HUES48 (cell line): ENCODE measurements at regions not wholly inside any gene's neighbourhood (a gene's known extent, or its start where the extent isn't known, plus 50 kb on each side); places are given as distances from the start of the nearest gene placed in this dataset.

Source experiments
- H3K27ac ChIP-seq: one replicate; pipeline ENCODE4 v1.7.0; 2013; ENCODE audit warnings: low read depth, low read length, inconsistent platforms
- H3K27me3 ChIP-seq: 2 replicates; pipeline ENCODE4 v1.6.1; 2013; ENCODE audit warnings: mild to moderate bottlenecking, low read length; ENCODE audit not compliant: control insufficient read depth, insufficient read depth
- H3K36me3 ChIP-seq: 2 replicates; pipeline ENCODE4 v1.6.1; 2013; ENCODE audit warnings: low read length; ENCODE audit not compliant: control insufficient read depth, insufficient read depth
- H3K4me1 ChIP-seq: 2 replicates; pipeline ENCODE4 v1.6.1; 2013; ENCODE audit warnings: mild to moderate bottlenecking, low read length; ENCODE audit not compliant: control insufficient read depth, insufficient read depth
- H3K4me3 ChIP-seq: 2 replicates; pipeline ENCODE4 v1.5.1; 2013; ENCODE audit warnings: mild to moderate bottlenecking, low read depth, low read length
- H3K9ac ChIP-seq: 2 replicates; pipeline ENCODE4 v1.6.1; 2013; ENCODE audit warnings: mild to moderate bottlenecking, low read depth, low read length, moderate library complexity
- H3K9me3 ChIP-seq: 2 replicates; pipeline ENCODE4 v1.6.1; 2013; ENCODE audit warnings: low read length; ENCODE audit not compliant: control insufficient read depth, insufficient read depth

DNA sequence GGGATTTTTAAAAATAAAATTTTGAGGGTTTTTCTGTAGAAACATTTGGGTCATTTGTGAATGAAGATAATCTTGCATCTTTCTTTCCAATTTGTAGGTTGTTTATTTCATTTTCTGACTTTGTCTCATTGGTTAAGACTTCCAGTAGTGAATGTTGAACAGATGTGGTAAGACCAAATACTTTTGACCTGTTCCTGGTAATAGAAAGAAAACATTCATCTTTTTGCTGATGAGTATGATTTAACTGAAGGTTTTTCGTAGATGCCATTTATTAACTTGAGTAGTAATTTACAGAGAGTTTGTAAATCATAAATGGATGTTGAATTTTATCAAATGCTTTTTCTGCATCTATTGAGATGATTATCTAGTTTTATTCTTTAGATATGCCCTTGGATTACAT, 416.1 kb upstream of the CITED2 start:
- Histone ChIP-seq H3K9me3 (no peaks in the 10 kb centered on the region), H3K36me3 (no peaks in the 10 kb centered on the region), H3K9ac (no peak overlapping the region), H3K4me1 (no peaks in the 10 kb centered on the region), H3K4me3 (no peak overlapping the region), H3K27ac (no peak overlapping the region), H3K27me3 (no peaks in the 10 kb centered on the region)

DNA sequence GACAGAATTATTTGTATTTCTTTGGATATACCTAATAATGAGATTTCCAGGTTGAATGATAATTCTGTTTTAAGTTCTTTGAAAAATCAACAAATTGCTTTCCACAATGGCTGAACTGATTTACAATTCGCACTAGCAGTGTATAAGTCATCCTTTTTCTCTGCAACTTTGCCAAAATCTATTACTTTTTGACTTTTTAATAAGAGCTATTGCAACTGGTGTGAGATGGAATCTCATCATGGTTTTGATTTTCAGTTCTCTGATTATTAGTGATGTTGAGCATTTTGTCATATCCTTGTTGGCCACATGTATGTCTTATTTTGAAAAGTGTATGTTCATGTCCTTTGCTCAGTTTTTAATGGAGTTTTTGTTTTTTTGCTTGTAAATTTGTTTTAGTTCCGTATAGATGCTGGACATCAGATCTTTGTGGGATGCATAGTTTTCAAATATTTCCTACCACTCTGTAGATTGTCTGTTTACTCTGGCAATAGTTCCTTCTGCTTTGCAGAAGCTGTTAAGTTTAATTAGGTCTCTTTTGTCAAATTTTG, 409.8 kb upstream of the CITED2 start:
- H3K27me3 ChIP-seq = no peaks in the 10 kb centered on the region
- H3K4me1 ChIP-seq = no peaks in the 10 kb centered on the region

DNA sequence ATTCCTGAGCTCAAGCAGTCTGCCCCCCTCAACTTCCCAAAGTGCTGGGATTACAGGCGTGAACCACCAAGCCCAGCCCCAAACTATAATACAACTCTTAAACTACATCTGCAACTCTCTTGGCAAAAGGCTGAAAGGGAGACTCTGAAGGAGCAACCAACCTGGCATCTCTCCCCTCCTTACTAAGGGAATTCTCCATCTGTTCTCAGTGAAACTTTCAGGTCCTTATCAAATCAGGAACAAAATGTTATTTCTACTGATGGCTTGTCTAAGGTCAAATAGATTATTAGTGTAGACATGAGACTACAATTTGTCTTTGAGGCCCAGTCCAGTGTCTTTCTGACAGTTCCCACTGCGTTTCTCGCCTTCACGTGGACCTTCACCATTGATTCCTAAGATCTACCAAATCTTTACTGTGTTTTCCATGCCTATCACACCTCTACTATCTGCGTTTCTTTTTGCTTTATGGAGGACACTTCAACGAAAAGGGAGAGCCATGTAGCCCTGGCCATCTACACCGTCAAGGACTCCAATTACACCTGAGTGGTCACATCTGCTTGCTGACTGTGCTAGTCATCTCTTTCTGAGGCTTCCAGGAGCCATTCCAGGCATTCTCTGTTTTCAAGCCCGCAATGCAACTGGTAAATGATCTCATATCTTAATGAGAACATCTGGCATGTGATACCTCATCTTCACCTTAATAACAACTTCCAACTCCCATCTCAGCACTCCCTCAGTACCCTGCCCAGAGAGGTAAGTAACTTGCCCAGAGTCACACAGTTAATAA, 405.7 kb upstream of the CITED2 start:
- Histone ChIP-seq H3K4me3 (no peak overlapping the region), H3K9ac (no peak overlapping the region), H3K36me3 (no peaks in the 10 kb centered on the region), H3K27ac (no peak overlapping the region), H3K9me3 (peaks cover 10% of the 10 kb centered on the region; the same call in 1 of the 2 replicates), H3K27me3 (no peaks in the 10 kb centered on the region), H3K4me1 (peaks cover 26% of the 10 kb centered on the region)

More for the DNA sequence above, 409.8 kb upstream of the CITED2 start:
- Histone ChIP-seq H3K4me3 (no peak overlapping the region), H3K36me3 (no peaks in the 10 kb centered on the region), H3K9me3 (peaks cover 10% of the 10 kb centered on the region; the same call in 1 of the 2 replicates), H3K9ac (no peak overlapping the region), H3K27ac (no peak overlapping the region)

DNA sequence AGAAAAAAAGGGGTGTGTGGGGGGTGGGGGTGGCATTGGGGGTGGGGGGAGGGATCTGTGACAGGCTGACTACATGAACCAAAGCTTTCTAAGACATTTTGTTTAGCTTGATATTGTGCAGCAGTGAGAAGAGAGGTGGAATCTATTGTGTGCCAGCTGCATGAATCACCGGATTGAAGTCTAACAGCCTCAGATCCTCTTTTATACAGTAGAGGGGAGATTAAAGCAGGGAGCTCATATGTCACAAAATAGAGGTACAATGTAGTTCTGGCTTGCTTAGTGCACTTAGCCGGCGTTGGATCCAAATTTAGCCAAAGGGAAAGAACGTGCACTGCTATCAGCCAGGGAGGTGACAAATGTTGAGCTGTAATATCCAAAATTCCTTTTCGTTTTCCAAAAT, 404.2 kb upstream of the CITED2 start:
- Histone ChIP-seq H3K27me3 (no peaks in the 10 kb centered on the region), H3K36me3 (no peaks in the 10 kb centered on the region), H3K9ac (no peak overlapping the region)

DNA sequence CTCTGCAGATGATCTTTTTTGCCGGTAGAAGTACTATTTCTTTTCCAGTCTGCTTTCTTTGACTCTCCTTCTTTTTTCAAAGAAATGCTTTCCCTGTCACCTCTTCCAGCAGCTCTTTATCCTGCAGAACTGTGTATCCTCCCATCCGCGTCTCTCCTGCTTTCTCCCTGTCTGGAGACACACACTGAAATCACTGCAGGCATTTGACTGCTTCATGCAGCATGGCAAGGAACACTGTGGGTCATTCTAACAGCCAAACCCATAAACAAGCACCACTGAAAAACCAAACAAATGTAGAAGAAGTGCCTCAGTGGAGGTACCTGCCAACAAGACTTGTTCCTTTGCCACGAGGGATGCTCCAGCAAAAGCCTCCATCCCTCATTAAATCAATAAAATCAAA, 403.7 kb upstream of the CITED2 start:
- Histone ChIP-seq H3K4me3 (no peak overlapping the region), H3K27me3 (no peaks in the 10 kb centered on the region), H3K36me3 (no peaks in the 10 kb centered on the region), H3K27ac (no peak overlapping the region), H3K9ac (no peak overlapping the region), H3K9me3 (no peaks in the 10 kb centered on the region), H3K4me1 (peaks cover 26% of the 10 kb centered on the region)

More for the DNA sequence above, 404.2 kb upstream of the CITED2 start:
- Histone ChIP-seq H3K4me1 (peaks cover 26% of the 10 kb centered on the region), H3K9me3 (peaks cover 2% of the 10 kb centered on the region; the same call in 1 of the 2 replicates), H3K4me3 (no peak overlapping the region), H3K27ac (no peak overlapping the region)

DNA sequence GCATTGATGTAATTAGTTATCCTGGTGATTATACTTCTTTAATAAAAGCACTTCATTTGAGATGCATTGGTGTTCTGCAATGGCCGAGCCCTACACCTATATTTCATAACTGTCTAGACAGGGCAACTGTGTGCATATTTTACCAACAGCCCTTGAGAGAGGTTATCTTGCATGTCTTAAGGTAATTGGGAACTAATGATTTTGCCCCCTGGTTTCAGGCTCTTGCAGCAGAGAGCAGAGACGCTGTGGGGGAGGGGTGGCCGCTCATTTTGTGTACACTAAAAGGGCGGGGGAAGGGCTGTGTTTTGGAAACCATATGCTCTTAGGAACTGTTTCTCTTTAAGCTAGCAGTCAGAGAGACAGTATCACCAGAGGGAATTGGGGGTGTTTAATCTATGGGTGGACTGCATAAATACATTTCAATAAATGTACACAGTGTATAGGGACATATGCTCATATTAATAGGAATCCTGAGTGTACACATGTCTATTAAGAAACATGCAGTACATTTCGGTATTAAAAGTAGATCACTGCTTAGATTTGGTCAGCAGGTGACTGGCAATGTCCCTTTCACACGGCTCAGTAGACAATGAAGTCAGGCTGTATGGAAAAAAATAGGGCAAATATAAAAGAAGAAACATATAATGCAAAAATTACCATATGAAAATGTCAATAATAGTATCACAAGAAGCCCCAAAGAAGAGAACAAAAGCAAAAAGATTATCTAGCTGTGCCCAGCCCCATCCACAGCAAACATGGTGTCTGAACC, 402.9 kb upstream of the CITED2 start:
- H3K4me3 ChIP-seq = no peak overlapping the region
- H3K27ac ChIP-seq = no peak overlapping the region
- peaks cover 26% of the 10 kb centered on the region for H3K4me1 ChIP-seq
- H3K36me3 ChIP-seq = no peaks in the 10 kb centered on the region
- no peaks in the 10 kb centered on the region for H3K27me3 ChIP-seq
- no peaks in the 10 kb centered on the region for H3K9me3 ChIP-seq
- no peak overlapping the region for H3K9ac ChIP-seq

DNA sequence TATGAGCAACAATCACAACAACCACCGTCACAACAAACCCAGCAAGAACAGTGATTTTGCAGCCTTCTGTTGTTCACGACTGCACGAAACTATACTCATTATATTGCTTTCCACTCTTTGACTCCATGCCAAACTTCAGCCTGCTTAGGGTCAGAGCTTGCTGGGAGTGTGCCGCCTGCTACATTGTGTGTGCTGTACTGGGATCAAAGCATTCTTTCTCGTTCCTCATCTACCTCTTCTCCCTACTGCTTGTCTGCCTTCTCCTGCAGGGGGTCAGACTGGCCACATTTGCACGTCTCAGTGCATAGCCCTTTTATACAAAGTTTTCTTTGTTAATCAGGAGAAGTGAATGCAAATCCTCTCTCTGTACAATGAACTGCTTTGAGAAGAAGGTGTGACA, 401.6 kb upstream of the CITED2 start:
- Histone ChIP-seq H3K27me3 (no peaks in the 10 kb centered on the region), H3K27ac (no peak overlapping the region), H3K9me3 (no peaks in the 10 kb centered on the region), H3K9ac (no peak overlapping the region), H3K4me3 (no peak overlapping the region), H3K36me3 (no peaks in the 10 kb centered on the region), H3K4me1 (peaks cover 26% of the 10 kb centered on the region)

DNA sequence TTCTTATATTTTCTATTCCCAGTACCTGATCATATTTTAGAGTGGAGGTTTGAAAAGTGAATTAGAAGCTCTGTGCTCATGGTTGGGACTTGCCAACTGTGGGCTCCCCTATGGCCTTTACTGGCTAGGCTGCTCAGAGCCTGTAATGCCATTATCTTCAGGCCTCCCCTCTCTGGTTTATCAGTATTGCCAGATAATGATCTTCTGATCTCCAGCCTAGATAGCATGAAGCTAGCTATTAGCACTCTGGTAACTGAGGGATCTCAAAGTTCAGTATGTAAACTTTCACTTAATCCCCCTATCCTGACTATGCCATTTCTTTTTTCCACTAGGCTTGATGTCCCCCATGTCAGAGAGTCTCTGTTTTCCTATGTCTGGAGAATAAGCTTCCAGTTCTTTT, 393.7 kb upstream of the CITED2 start:
- no peaks in the 10 kb centered on the region for H3K27me3 ChIP-seq
- no peak overlapping the region for H3K9ac ChIP-seq
- peaks cover 8% of the 10 kb centered on the region; the same call in 1 of the 2 replicates for H3K4me1 ChIP-seq
- no peaks in the 10 kb centered on the region for H3K9me3 ChIP-seq
- H3K4me3 ChIP-seq = no peak overlapping the region
- no peaks in the 10 kb centered on the region for H3K36me3 ChIP-seq
- H3K27ac ChIP-seq = no peak overlapping the region

DNA sequence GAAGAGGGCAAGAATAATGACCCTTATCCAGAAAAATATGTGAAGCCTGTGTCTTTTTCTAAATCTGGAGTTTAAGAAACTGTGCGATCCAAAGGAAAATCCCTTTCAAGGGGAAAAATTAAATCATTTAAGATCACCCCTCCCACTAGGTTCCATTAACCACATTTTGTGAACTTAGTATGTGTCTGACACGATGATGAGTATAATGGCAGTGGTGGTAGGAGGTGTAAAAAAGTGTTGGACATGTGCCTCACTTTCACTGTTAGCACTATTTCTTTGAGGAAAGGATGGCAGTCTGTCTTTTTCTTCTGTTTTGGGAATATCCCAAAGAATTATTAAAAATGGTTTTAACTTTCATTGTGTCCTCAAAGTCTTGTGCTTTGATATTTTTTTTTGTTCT, 392.3 kb upstream of the CITED2 start:
- Histone ChIP-seq H3K27me3 (no peaks in the 10 kb centered on the region), H3K9me3 (no peaks in the 10 kb centered on the region), H3K4me3 (no peak overlapping the region), H3K36me3 (no peaks in the 10 kb centered on the region), H3K4me1 (peaks cover 14% of the 10 kb centered on the region; the same call in 1 of the 2 replicates), H3K9ac (no peak overlapping the region), H3K27ac (no peak overlapping the region)

DNA sequence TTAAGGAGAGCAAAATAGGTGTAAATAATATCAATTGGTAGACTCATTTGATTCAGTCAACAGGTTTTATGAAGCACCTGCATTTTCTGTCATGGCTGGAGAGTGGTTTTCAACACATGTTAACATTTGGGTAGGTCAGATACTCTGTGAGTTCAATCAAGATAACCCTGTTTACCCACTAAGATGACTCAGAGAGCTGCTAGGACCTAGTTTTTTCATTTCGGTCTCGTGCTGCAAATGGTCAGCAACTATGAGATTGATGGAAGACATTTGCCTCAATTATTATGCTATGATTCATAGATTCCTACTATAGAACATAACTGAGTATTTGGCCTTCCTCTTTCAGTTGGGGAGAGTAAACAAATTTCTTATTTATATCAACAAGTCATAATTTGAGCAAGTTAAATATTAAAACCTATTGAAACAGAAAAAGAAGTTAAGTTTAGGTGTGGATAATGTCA, 391.4 kb upstream of the CITED2 start:
- no peak overlapping the region for H3K9ac ChIP-seq
- peaks cover 14% of the 10 kb centered on the region; the same call in 1 of the 2 replicates for H3K4me1 ChIP-seq
- H3K27me3 ChIP-seq = no peaks in the 10 kb centered on the region
- no peaks in the 10 kb centered on the region for H3K9me3 ChIP-seq
- H3K36me3 ChIP-seq = no peaks in the 10 kb centered on the region
- H3K4me3 ChIP-seq = no peak overlapping the region
- H3K27ac ChIP-seq = no peak overlapping the region
